ENCODE measurements at regions not wholly inside any gene's neighbourhood (a gene's known extent, or its start where the extent isn't known, plus 50 kb on each side); places are given as distances from the start of the nearest gene placed in this dataset.
A peak's percentile ranks its signal among the peaks of the same experiment; 100 is the strongest.

GRCh38 chr12:65517656-65518210 lies 239.2 kb downstream of the MSRB3 start:
- H3K4me3 ChIP-seq (ENCODE audit: low read depth, low read length) = no peak overlapping the region
- CTCF ChIA-PET = no interaction called here
- DNase-seq (ENCODE audit: low read depth) = no peak
- POLR2A ChIA-PET = no interaction called here
- no peaks in the 10 kb centered on the region for H3K36me3 ChIP-seq (ENCODE audit: control insufficient read depth, insufficient read depth, low read length)
- H3K27me3 ChIP-seq (ENCODE audit: control insufficient read depth, insufficient read depth, low read length) = no peaks in the 10 kb centered on the region
- TF ChIP-seq CTCF (IDR thresholded peaks at IDR 0.05; ENCODE audit: insufficient read depth, low read depth, low read length) = no peak

DNA sequence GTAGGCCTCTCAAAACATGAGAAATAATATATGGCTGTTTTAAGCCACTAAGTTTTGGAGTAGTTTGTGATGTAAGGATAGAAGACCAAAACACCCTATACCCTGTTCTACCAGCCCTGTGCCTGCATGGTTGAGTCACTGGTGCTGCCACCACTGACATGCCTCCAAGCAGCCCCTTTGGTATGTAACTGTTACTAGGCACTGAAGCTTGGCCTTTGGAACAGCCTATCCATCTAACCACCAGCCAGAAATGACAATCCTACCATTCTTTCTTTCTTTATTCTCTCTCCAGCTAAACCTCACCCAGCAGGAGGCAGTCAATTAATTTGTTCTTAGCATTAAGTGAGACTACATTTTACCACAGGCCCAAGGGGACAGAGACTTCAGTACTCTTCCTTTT lies 240.3 kb downstream of the MSRB3 start:
- TF ChIP-seq CTCF (IDR thresholded peaks at IDR 0.05; ENCODE audit: insufficient read depth, low read depth, low read length) = no peak
- no peak for DNase-seq (ENCODE audit: low read depth)
- Histone ChIP-seq H3K4me3 (ENCODE audit: low read depth, low read length) (no peak overlapping the region), H3K27me3 (ENCODE audit: control insufficient read depth, insufficient read depth, low read length) (no peaks in the 10 kb centered on the region), H3K36me3 (ENCODE audit: control insufficient read depth, insufficient read depth, low read length) (no peaks in the 10 kb centered on the region)
- POLR2A ChIA-PET = no interaction called here
- CTCF ChIA-PET = interaction anchor here (1.0 kb wide), 1 partner anchor 207 kb away, joined by 3 read pairs; no protein-coding TSS in a partner anchor

GRCh38 chr12:65520658-65521057 lies 242.2 kb downstream of the MSRB3 start:
- ChIA-PET POLR2A (no interaction called here), CTCF (interaction anchor here (0.9 kb wide), 1 partner anchor 193 kb away, joined by 3 read pairs; no protein-coding TSS in a partner anchor)
- Histone ChIP-seq H3K36me3 (ENCODE audit: control insufficient read depth, insufficient read depth, low read length) (no peaks in the 10 kb centered on the region), H3K4me3 (ENCODE audit: low read depth, low read length) (no peak overlapping the region), H3K27me3 (ENCODE audit: control insufficient read depth, insufficient read depth, low read length) (no peaks in the 10 kb centered on the region)
- TF ChIP-seq CTCF (IDR thresholded peaks at IDR 0.05; ENCODE audit: insufficient read depth, low read depth, low read length) = no peak
- no peak for DNase-seq (ENCODE audit: low read depth)

DNA sequence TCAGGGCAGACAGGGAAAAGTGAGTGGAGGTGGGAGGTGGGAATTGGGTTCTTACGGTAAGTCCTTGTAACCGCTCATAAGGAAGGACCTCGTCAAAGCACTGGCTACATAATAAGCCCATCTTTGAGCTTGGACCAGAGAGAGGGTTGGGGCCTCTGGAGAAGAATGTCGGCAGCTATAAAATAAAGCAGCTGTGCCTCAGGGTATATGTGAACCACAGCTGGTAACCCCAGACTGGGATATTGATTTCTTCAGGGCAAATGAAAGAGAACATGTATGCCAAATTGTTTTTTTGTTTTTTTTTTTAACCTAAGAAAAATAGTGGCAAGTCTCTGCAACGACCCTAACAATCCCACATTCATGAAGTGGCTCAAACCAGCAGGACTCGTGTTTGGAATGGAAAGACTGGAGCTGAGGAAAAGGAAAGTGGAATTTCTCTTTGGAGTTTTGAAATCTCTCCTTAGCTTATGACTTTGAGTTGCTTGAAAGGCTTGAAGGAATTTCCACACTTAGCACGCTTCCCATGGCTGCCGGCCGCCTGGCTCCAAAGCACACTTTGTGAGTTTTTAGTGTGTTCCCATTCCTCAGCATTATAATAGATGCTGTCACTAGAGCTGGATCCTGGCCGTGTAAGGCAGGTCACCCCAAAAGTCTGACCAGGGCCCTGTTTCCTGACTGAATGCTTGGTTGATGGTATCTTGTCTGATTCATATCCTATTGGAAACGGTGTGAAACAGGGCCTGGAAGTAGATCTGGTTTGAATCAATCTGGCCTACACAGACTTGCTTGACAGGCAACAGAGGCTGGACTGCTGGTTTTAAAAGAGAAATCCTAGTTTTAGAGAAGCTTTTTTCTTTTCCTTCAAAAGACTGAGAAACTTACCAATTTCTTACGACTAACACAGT lies 244.7 kb downstream of the MSRB3 start:
- Histone ChIP-seq H3K4me3 (ENCODE audit: low read depth, low read length) (no peak overlapping the region), H3K36me3 (ENCODE audit: control insufficient read depth, insufficient read depth, low read length) (no peaks in the 10 kb centered on the region), H3K27me3 (ENCODE audit: control insufficient read depth, insufficient read depth, low read length) (no peaks in the 10 kb centered on the region)
- no peak for TF ChIP-seq CTCF (IDR thresholded peaks at IDR 0.05; ENCODE audit: insufficient read depth, low read depth, low read length)
- ChIA-PET POLR2A (interaction anchor here (0.7 kb wide), 1 partner anchor 530 kb away, joined by 4 read pairs; no protein-coding TSS in a partner anchor), CTCF (interaction anchor here (0.7 to 1.5 kb wide), 4 partner anchors 23 to 188 kb away, joined by 3 to 5 read pairs (median 3); no protein-coding TSS in a partner anchor)
- no peak for DNase-seq (ENCODE audit: low read depth)

DNA sequence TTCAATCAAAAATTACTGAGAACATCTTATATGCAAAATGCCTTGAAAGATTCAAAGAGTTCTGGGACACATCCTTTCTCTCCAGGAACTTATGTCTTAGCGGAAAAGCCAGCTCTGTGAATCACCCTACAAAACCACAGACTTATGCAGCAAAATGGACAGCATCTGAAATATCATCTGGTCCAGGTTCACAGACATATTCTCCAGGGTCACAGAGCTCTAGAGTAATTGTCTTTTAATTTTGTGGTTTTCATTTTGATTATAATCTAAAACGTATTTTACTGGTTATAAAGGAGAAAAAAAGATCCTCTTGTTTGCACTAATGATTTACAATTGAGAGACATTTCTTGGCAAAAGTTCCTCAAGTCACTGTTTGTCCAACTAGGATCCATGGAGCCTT lies 246.2 kb downstream of the MSRB3 start:
- DNase-seq (ENCODE audit: low read depth) = peak; percentile 71
- CTCF ChIA-PET = interaction anchor here (0.8 to 2.4 kb wide), 4 partner anchors 12 to 36 kb away, joined by 3 to 6 read pairs (median 3); no protein-coding TSS in a partner anchor

More for the DNA sequence above, 246.2 kb downstream of the MSRB3 start:
- Histone ChIP-seq H3K4me3 (ENCODE audit: low read depth, low read length) (no peak overlapping the region), H3K36me3 (ENCODE audit: control insufficient read depth, insufficient read depth, low read length) (no peaks in the 10 kb centered on the region), H3K27me3 (ENCODE audit: control insufficient read depth, insufficient read depth, low read length) (no peaks in the 10 kb centered on the region)
- POLR2A ChIA-PET = interaction anchor here (0.9 kb wide), 2 partner anchors 12 to 245 kb away, joined by 3 read pairs; no protein-coding TSS in a partner anchor
- no peak for TF ChIP-seq CTCF (IDR thresholded peaks at IDR 0.05; ENCODE audit: insufficient read depth, low read depth, low read length)

Measured in BJ (cell line).